ENCODE measurements at regions not wholly inside any gene's neighbourhood (a gene's known extent, or its start where the extent isn't known, plus 50 kb on each side); places are given as distances from the start of the nearest gene placed in this dataset.

DNA sequence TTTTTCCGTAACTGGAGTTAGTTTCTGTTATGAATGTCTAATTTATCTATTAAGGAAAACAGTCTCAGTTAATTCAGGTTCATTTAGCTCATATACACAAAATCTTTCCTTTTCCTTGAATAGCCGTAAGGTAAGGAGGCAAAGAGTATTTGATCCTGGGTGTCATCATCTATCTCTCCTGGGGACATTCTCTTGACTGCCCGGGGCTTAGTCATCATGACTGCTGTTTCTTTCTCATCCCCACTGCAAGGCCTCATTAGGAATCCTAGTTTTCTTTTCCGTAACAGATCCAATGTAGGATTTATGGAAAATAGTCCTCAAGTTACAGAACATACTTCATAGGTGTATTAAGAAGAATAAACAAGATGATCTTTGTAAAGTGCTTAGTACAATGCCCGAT lies 134.9 kb upstream of the CHD1 start:
- Histone ChIP-seq H3K27me3 (ENCODE audit: insufficient read depth) (no peaks in the 10 kb centered on the region), H3K4me1 (ENCODE audit: control insufficient read depth in 1 of 2, insufficient read depth in 2 of 2, low read depth in 1 of 2, low read length in 1 of 2) (peaks cover 7 to 18% of the 10 kb centered on the region in 2 experiments), H2AFZ (ENCODE audit: low read depth) (no peak overlapping the region), H3K27ac (ENCODE audit: low read depth in 2 of 2, low read length in 1 of 2) (no peak overlapping the region), H3K4me3 (ENCODE audit: low read depth in 2 of 2, low read length in 1 of 2) (no peak overlapping the region), H3K9me2 (no peaks in the 10 kb centered on the region), H3K36me3 (replicated peaks in 1 of 2; ENCODE audit: control insufficient read depth in 1 of 2, insufficient read depth in 2 of 2, low read length in 1 of 2) (peaks cover 0 to 5% of the 10 kb centered on the region in 2 experiments), H3K79me2 (ENCODE audit: insufficient read depth) (no peaks in the 10 kb centered on the region), H4K20me1 (ENCODE audit: insufficient read depth) (no peaks in the 10 kb centered on the region), H3K9me3 (no peaks in the 10 kb centered on the region), H3F3A (replicated peaks; ENCODE audit: insufficient read depth) (peaks cover 26% of the 10 kb centered on the region), H3K4me2 (no peak overlapping the region), H3K9ac (no peak overlapping the region)
- CTCF ChIA-PET: no interaction called here
- TF ChIP-seq GABPA (IDR thresholded peaks at IDR 0.05; ENCODE audit: low read depth) (no peak), MEF2A (IDR thresholded peaks at IDR 0.05; ENCODE audit: borderline replicate concordance, low read depth) (no peak)
- TF ChIP-seq, protein P1, sequence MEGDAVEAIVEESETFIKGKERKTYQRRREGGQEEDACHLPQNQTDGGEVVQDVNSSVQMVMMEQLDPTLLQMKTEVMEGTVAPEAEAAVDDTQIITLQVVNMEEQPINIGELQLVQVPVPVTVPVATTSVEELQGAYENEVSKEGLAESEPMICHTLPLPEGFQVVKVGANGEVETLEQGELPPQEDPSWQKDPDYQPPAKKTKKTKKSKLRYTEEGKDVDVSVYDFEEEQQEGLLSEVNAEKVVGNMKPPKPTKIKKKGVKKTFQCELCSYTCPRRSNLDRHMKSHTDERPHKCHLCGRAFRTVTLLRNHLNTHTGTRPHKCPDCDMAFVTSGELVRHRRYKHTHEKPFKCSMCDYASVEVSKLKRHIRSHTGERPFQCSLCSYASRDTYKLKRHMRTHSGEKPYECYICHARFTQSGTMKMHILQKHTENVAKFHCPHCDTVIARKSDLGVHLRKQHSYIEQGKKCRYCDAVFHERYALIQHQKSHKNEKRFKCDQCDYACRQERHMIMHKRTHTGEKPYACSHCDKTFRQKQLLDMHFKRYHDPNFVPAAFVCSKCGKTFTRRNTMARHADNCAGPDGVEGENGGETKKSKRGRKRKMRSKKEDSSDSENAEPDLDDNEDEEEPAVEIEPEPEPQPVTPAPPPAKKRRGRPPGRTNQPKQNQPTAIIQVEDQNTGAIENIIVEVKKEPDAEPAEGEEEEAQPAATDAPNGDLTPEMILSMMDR (IDR thresholded peaks at IDR 0.05): no peak
- TF ChIP-seq, protein P2, sequence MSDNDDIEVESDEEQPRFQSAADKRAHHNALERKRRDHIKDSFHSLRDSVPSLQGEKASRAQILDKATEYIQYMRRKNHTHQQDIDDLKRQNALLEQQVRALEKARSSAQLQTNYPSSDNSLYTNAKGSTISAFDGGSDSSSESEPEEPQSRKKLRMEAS (IDR thresholded peaks at IDR 0.05; ENCODE audit: low read depth): no peak
- no peak for DNase-seq
- POLR2A ChIA-PET: no interaction called here
- WGBS (ENCODE audit: low lambda C conversion rate): 81% methylated on average over 5 of the region's 5 CpGs

DNA sequence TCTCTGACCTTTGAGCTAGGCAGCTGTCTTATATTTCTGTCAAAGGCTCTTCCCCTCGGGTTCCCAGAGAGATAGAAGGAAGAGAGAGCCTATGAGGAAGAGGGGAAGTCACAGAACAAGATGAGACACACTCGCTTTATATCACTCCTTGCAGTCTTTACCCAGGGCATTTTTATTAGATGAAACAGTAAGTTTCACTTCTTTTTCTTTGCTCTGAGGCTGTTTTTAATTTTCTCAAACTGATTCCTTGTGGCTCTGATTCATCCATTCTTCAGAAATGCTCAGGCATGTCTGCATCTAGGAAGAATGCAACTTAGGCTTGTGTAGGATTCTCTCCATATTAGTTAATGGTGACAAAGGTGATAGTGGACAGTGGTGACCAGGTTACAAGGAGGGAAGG lies 132.9 kb upstream of the CHD1 start:
- WGBS (ENCODE audit: low lambda C conversion rate): 8% methylated on average over 2 of the region's 2 CpGs
- peaks cover 0 to 5% of the 10 kb centered on the region in 2 experiments for H3K36me3 ChIP-seq (replicated peaks in 1 of 2; ENCODE audit: control insufficient read depth in 1 of 2, insufficient read depth in 2 of 2, low read length in 1 of 2)
- ChIA-PET CTCF (interaction anchor here (1.1 to 2.1 kb wide), 9 partner anchors 10 to 1831 kb away, joined by 3 to 16 read pairs (median 7); no protein-coding TSS in a partner anchor), POLR2A (no interaction called here)
- no peaks in the 10 kb centered on the region for H3K9me3 ChIP-seq
- peak overlapping the region in 1 of 2 experiments; percentile 50; a peak in 2 of 4 replicates for H3K4me3 ChIP-seq (ENCODE audit: low read depth in 2 of 2, low read length in 1 of 2)
- no peaks in the 10 kb centered on the region for H3K79me2 ChIP-seq (ENCODE audit: insufficient read depth)
- H3K9me2 ChIP-seq: no peaks in the 10 kb centered on the region
- peak overlapping the region; percentile 67 for H2AFZ ChIP-seq (ENCODE audit: low read depth)
- no peak for DNase-seq
- no peaks in the 10 kb centered on the region for H4K20me1 ChIP-seq (ENCODE audit: insufficient read depth)
- peak overlapping the region; percentile 75 to 93; a peak in 3 of 4 replicates for H3K27ac ChIP-seq (ENCODE audit: low read depth in 2 of 2, low read length in 1 of 2)
- H3K27me3 ChIP-seq (ENCODE audit: insufficient read depth): no peaks in the 10 kb centered on the region
- H3K4me1 ChIP-seq (ENCODE audit: control insufficient read depth in 1 of 2, insufficient read depth in 2 of 2, low read depth in 1 of 2, low read length in 1 of 2): peaks cover 7 to 18% of the 10 kb centered on the region in 2 experiments
- peak overlapping the region; percentile 75 for H3K4me2 ChIP-seq
- H3F3A ChIP-seq (replicated peaks; ENCODE audit: insufficient read depth): peaks cover 26% of the 10 kb centered on the region
- peak overlapping the region; percentile 41 for H3K9ac ChIP-seq
- TF ChIP-seq ELF1 (IDR thresholded peaks at IDR 0.05) (no peak), TCF12 (IDR thresholded peaks at IDR 0.05) (peak; percentile 97), MEF2A (IDR thresholded peaks at IDR 0.05; ENCODE audit: borderline replicate concordance, low read depth) (peak; percentile 24; the same call in 1 of the 2 replicates), YY1 (IDR thresholded peaks at IDR 0.05; ENCODE audit: low read depth) (peak; percentile 48; the same call in 1 of the 2 replicates), TAF1 (IDR thresholded peaks at IDR 0.05; ENCODE audit: borderline replicate concordance, low read depth, low read length) (no peak), RAD21 (IDR thresholded peaks at IDR 0.05; ENCODE audit: low read length) (no peak), POLR2AphosphoS5 (IDR thresholded peaks at IDR 0.05; ENCODE audit: low read depth, low read length) (peak; percentile 63; the same call in 1 of the 2 replicates), NFIC (IDR thresholded peaks at IDR 0.05; ENCODE audit: borderline replicate concordance) (peak; percentile 44; the same call in 1 of the 2 replicates), NRF1 (IDR thresholded peaks at IDR 0.05; ENCODE audit: low read depth, low read length) (no peak), EP300 (IDR thresholded peaks at IDR 0.05; ENCODE audit: borderline replicate concordance in 1 of 2, low read depth in 1 of 2, low read length in 1 of 2) (peak in 1 of 2 experiments; percentile 86; a peak in 1 of 4 replicates), TEAD4 (IDR thresholded peaks at IDR 0.05; ENCODE audit: borderline replicate concordance, insufficient read depth) (peak; percentile 61; the same call in 1 of the 2 replicates), MXI1 (IDR thresholded peaks at IDR 0.05; ENCODE audit: low read depth, low read length) (no peak), JUND (IDR thresholded peaks at IDR 0.05) (peak; percentile 78), CHD2 (IDR thresholded peaks at IDR 0.05; ENCODE audit: low read length, partially characterized antibody) (no peak), FOXM1 (IDR thresholded peaks at IDR 0.05; ENCODE audit: low read depth) (peak; percentile 37; the same call in 1 of the 2 replicates), EZH2phosphoT487 (IDR thresholded peaks at IDR 0.05; ENCODE audit: borderline replicate concordance, low read depth) (no peak), FOSL2 (IDR thresholded peaks at IDR 0.05; ENCODE audit: borderline replicate concordance, low read depth) (peak; percentile 87)
- TF ChIP-seq, protein P1 (IDR thresholded peaks at IDR 0.05): no peak
- TF ChIP-seq, protein P3, sequence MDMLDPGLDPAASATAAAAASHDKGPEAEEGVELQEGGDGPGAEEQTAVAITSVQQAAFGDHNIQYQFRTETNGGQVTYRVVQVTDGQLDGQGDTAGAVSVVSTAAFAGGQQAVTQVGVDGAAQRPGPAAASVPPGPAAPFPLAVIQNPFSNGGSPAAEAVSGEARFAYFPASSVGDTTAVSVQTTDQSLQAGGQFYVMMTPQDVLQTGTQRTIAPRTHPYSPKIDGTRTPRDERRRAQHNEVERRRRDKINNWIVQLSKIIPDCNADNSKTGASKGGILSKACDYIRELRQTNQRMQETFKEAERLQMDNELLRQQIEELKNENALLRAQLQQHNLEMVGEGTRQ (IDR thresholded peaks at IDR 0.05; ENCODE audit: borderline replicate concordance, low read depth, low read length): no peak
- TF ChIP-seq, protein P4, sequence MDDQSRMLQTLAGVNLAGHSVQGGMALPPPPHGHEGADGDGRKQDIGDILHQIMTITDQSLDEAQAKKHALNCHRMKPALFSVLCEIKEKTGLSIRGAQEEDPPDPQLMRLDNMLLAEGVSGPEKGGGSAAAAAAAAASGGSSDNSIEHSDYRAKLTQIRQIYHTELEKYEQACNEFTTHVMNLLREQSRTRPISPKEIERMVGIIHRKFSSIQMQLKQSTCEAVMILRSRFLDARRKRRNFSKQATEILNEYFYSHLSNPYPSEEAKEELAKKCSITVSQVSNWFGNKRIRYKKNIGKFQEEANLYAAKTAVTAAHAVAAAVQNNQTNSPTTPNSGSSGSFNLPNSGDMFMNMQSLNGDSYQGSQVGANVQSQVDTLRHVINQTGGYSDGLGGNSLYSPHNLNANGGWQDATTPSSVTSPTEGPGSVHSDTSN (IDR thresholded peaks at IDR 0.05): peak; percentile 58; the same call in 1 of the 2 replicates

Measured in SK-N-SH (cell line).